ENCODE measurements at regions not wholly inside any gene's neighbourhood (a gene's known extent, or its start where the extent isn't known, plus 50 kb on each side); places are given as distances from the start of the nearest gene placed in this dataset.

DNA sequence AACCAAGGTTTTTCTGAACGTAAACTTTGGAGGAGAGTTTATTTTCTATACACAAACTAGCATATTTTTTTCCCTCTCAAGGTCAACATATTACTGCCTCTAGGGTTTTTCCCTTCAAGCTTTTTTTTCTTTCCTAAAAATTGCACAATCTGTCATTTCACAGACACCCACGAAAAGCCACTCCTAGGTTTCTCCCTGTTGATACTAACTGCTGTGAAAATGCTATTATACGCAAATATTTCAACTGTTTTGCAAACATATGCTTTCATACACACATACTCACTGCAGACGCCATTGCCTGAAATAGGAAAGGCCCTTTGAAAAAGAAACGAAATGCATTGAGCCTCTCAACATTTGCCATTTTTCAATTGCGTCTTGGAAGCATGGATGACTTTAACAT is 333.0 kb downstream of the CD83 start:
- Histone ChIP-seq H4K91ac (ENCODE audit: low read length) (no peak overlapping the region), H4K8ac (ENCODE audit: low read length) (no peak overlapping the region), H3K36me3 (ENCODE audit: control insufficient read depth in 1 of 2, insufficient read depth in 2 of 2, low read depth in 1 of 2, low read length in 2 of 2) (no peaks in the 10 kb centered on the region), H2AK5ac (ENCODE audit: low read length, severe bottlenecking) (no peak overlapping the region), H3K27ac (ENCODE audit: low read length, poor library complexity, severe bottlenecking) (no peak overlapping the region), H3K23ac (ENCODE audit: low read length in 2 of 2) (no peak overlapping the region), H2BK120ac (ENCODE audit: low read depth, low read length) (no peak overlapping the region), H3K4ac (ENCODE audit: low read depth in 1 of 2, low read length in 2 of 2) (no peak overlapping the region), H3K4me2 (ENCODE audit: low read length, poor library complexity, severe bottlenecking) (no peak overlapping the region), H3K18ac (ENCODE audit: low read depth in 1 of 2, low read length in 2 of 2) (no peak overlapping the region), H2AFZ (ENCODE audit: low read depth, low read length) (no peak overlapping the region), H2BK5ac (ENCODE audit: low read depth, low read length, poor library complexity, severe bottlenecking) (no peak overlapping the region), H2BK15ac (ENCODE audit: low read depth, poor library complexity, severe bottlenecking) (no peak overlapping the region), H3K9me3 (ENCODE audit: control insufficient read depth, low read length) (peaks cover 3% of the 10 kb centered on the region), H3K4me3 (ENCODE audit: insufficient read depth in 1 of 2, low read depth in 1 of 2, low read length in 2 of 2) (no peak overlapping the region), H3K79me1 (replicated peaks; ENCODE audit: low read length, poor library complexity, severe bottlenecking) (no peaks in the 10 kb centered on the region), H2BK12ac (ENCODE audit: low read length in 2 of 2) (no peak overlapping the region), H3K9ac (ENCODE audit: low read length) (no peak overlapping the region), H3K14ac (ENCODE audit: low read length in 2 of 2) (no peak overlapping the region), H3K4me1 (ENCODE audit: control insufficient read depth, insufficient read depth, low read depth, low read length) (peaks cover 3% of the 10 kb centered on the region), H3K27me3 (ENCODE audit: control insufficient read depth in 1 of 2, insufficient read depth in 1 of 2, low read length in 2 of 2) (no peaks in the 10 kb centered on the region)
- WGBS, result 75% methylated on average over 6 of the region's 6 CpGs
- peak; percentile 44 for DNase-seq

DNA sequence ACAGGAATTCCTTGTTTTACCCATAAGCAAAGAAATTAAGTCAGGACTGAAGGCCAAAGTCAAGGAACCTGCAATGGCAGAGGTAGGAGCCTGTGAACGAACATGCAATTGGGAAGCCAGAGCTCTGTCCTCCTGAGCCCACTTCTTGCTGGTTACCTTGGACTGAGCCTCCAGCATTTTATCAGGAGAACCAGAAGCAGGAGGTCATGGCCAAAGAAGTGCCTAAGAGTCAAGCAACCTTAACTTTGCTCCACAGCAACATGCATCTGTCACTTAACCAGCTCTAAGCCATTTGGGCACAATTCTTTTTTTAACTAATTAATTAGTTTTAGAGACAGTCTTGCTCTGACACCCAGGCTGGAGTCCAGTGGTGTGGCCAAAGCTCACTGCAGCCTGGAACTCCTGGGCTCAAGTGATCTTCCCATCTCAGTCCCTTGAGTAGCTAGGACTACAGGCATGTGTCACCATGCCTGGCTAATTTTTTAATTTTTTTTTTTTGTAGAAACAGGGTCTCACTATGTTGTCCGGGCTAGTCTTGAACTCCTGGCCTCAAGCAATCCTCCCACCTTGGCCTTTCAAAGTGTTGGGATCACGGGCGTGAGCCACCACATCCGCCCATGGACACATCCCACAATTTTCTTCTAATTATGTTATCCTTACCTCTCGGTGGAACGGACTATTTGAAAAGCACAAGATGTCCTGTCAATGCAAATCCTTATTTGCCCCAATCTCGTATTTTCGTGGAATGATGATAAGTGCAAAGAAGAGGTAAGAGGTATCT is 334.2 kb downstream of the CD83 start:
- 96% methylated on average over 9 of the region's 9 CpGs for WGBS
- DNase-seq, result no peak
- H3K4me2 ChIP-seq (ENCODE audit: low read length, poor library complexity, severe bottlenecking), result no peak overlapping the region
- H3K18ac ChIP-seq (ENCODE audit: low read depth in 1 of 2, low read length in 2 of 2), result no peak overlapping the region
- no peak overlapping the region for H2BK15ac ChIP-seq (ENCODE audit: low read depth, poor library complexity, severe bottlenecking)
- no peak overlapping the region for H2AFZ ChIP-seq (ENCODE audit: low read depth, low read length)
- no peak overlapping the region for H4K8ac ChIP-seq (ENCODE audit: low read length)
- H3K23ac ChIP-seq (ENCODE audit: low read length in 2 of 2), result no peak overlapping the region
- no peak overlapping the region for H3K14ac ChIP-seq (ENCODE audit: low read length in 2 of 2)
- no peak overlapping the region for H2BK120ac ChIP-seq (ENCODE audit: low read depth, low read length)
- peaks cover 3% of the 10 kb centered on the region for H3K9me3 ChIP-seq (ENCODE audit: control insufficient read depth, low read length)
- no peak overlapping the region for H4K91ac ChIP-seq (ENCODE audit: low read length)
- no peak overlapping the region for H3K27ac ChIP-seq (ENCODE audit: low read length, poor library complexity, severe bottlenecking)
- no peak overlapping the region for H3K4ac ChIP-seq (ENCODE audit: low read depth in 1 of 2, low read length in 2 of 2)
- H3K79me1 ChIP-seq (replicated peaks; ENCODE audit: low read length, poor library complexity, severe bottlenecking), result no peaks in the 10 kb centered on the region
- no peak overlapping the region for H2BK12ac ChIP-seq (ENCODE audit: low read length in 2 of 2)
- H3K27me3 ChIP-seq (ENCODE audit: control insufficient read depth in 1 of 2, insufficient read depth in 1 of 2, low read length in 2 of 2), result no peaks in the 10 kb centered on the region
- H3K4me1 ChIP-seq (ENCODE audit: control insufficient read depth, insufficient read depth, low read depth, low read length), result peaks cover 3% of the 10 kb centered on the region
- H2AK5ac ChIP-seq (ENCODE audit: low read length, severe bottlenecking), result no peak overlapping the region
- H2BK5ac ChIP-seq (ENCODE audit: low read depth, low read length, poor library complexity, severe bottlenecking), result no peak overlapping the region
- no peak overlapping the region for H3K4me3 ChIP-seq (ENCODE audit: insufficient read depth in 1 of 2, low read depth in 1 of 2, low read length in 2 of 2)
- no peaks in the 10 kb centered on the region for H3K36me3 ChIP-seq (ENCODE audit: control insufficient read depth in 1 of 2, insufficient read depth in 2 of 2, low read depth in 1 of 2, low read length in 2 of 2)
- no peak overlapping the region for H3K9ac ChIP-seq (ENCODE audit: low read length)

DNA sequence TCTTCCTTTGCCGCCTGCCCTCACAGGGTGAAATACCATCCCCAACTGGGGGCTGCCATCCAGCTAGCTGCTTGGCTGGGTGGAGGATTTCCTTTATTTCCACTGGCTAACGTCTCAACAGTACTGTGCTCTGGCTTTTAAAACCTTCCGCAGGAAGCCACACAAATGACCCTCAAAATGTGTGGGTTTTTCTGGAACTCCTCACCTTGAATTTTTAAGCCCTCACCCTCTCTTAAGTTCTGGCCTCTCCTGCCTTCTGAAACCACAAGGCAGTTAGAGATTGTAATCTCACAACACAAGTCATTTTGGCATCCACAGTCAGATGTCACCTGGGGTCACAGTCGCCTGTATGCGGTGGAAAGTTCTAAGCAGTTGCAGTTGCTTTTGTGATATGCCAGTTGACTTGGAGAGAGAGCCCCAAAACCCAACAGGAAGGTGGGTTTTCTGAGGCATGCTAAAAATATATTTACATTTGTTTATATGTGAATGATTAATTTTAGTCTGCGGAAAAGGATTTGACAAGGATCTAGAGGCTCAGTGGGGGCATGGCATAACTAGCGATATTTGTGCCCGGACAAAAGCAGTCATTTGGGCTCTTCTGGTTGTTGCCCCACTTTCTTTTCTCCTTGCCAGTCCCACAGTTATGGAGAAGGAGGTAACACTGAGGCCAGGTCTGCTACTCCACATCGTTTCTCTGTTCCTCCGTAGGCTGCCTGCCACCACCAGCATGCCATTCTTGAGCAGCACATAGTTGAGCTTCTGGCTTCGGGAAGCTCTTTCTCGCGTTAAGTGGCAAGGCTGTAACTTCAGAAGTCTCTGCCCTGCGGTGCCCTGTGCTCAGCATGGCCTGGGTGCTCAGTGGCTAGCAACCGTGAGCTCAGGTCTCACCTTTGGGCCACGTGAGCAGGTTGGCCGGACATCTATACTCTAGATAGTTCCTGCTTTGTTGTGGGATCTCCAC is 335.3 kb downstream of the CD83 start:
- Histone ChIP-seq H2BK120ac (ENCODE audit: low read depth, low read length) (no peak overlapping the region), H2BK5ac (ENCODE audit: low read depth, low read length, poor library complexity, severe bottlenecking) (no peak overlapping the region), H2AK5ac (ENCODE audit: low read length, severe bottlenecking) (no peak overlapping the region), H3K23ac (ENCODE audit: low read length in 2 of 2) (no peak overlapping the region), H3K79me1 (replicated peaks; ENCODE audit: low read length, poor library complexity, severe bottlenecking) (no peaks in the 10 kb centered on the region), H3K36me3 (ENCODE audit: control insufficient read depth in 1 of 2, insufficient read depth in 2 of 2, low read depth in 1 of 2, low read length in 2 of 2) (no peaks in the 10 kb centered on the region), H3K27ac (ENCODE audit: low read length, poor library complexity, severe bottlenecking) (no peak overlapping the region), H4K91ac (ENCODE audit: low read length) (no peak overlapping the region), H2AFZ (ENCODE audit: low read depth, low read length) (no peak overlapping the region), H4K8ac (ENCODE audit: low read length) (no peak overlapping the region), H2BK15ac (ENCODE audit: low read depth, poor library complexity, severe bottlenecking) (no peak overlapping the region), H3K14ac (ENCODE audit: low read length in 2 of 2) (peak overlapping the region in 1 of 2 experiments; percentile 55), H3K9ac (ENCODE audit: low read length) (no peak overlapping the region), H3K18ac (ENCODE audit: low read depth in 1 of 2, low read length in 2 of 2) (no peak overlapping the region), H3K4me3 (ENCODE audit: insufficient read depth in 1 of 2, low read depth in 1 of 2, low read length in 2 of 2) (no peak overlapping the region), H3K4ac (ENCODE audit: low read depth in 1 of 2, low read length in 2 of 2) (no peak overlapping the region), H3K4me2 (ENCODE audit: low read length, poor library complexity, severe bottlenecking) (no peak overlapping the region), H2BK12ac (ENCODE audit: low read length in 2 of 2) (no peak overlapping the region), H3K27me3 (ENCODE audit: control insufficient read depth in 1 of 2, insufficient read depth in 1 of 2, low read length in 2 of 2) (no peaks in the 10 kb centered on the region), H3K4me1 (ENCODE audit: control insufficient read depth, insufficient read depth, low read depth, low read length) (peaks cover 3% of the 10 kb centered on the region), H3K9me3 (ENCODE audit: control insufficient read depth, low read length) (peaks cover 3% of the 10 kb centered on the region)
- no peak for DNase-seq
- 88% methylated on average over 17 of the region's 17 CpGs for WGBS

All from mesenchymal stem cell (in vitro differentiated cells and primary cell).